Uterus (tissue), 2 donors: ENCODE measurements at regions not wholly inside any gene's neighbourhood (a gene's known extent, or its start where the extent isn't known, plus 50 kb on each side); places are given as distances from the start of the nearest gene placed in this dataset.

ENCODE experiments used
- CTCF ChIP-seq, 4 experiments: fragments of 200-600 bp in 2 of 4; fragments of 450-650 bp in 2 of 4; sonication (generic) in 2 of 4; IDR thresholded peaks; one replicate each; pipeline ENCODE4 v1.5.1; 2016 to 2019; ENCODE audit warnings: antibody characterized with exemption in 4 of 4, mild to moderate bottlenecking in 2 of 4, moderate library complexity in 1 of 4
- POLR2A ChIP-seq, 2 donors: fragments of 450-650 bp; IDR thresholded peaks; one replicate each; pipeline ENCODE4 v1.6.1; 2016; ENCODE audit warnings: antibody characterized with exemption in 2 of 2, mild to moderate bottlenecking in 1 of 2, moderate library complexity in 1 of 2

- TF ChIP-seq CTCF (IDR thresholded peaks at IDR 0.05) (no peak), POLR2A (IDR thresholded peaks at IDR 0.05) (no peak)
These were observed 498.1 kb upstream of the POT1 start for GRCh38 chr7:125427676-125428075.
